SKM-1 (cell line): ENCODE measurements at regions not wholly inside any gene's neighbourhood (a gene's known extent, or its start where the extent isn't known, plus 50 kb on each side); places are given as distances from the start of the nearest gene placed in this dataset.
"Not testable (repeated sequence)": the region's sequence is repeated elsewhere in the genome, so short reads cannot be mapped to it uniquely, and the experiment has no call there.

ENCODE experiments used
- DNase-seq: peaks from one replicate; lab custom pipeline; 2025; ENCODE audit not compliant: unreplicated experiment; lab: John Stamatoyannopoulos, UW

DNA sequence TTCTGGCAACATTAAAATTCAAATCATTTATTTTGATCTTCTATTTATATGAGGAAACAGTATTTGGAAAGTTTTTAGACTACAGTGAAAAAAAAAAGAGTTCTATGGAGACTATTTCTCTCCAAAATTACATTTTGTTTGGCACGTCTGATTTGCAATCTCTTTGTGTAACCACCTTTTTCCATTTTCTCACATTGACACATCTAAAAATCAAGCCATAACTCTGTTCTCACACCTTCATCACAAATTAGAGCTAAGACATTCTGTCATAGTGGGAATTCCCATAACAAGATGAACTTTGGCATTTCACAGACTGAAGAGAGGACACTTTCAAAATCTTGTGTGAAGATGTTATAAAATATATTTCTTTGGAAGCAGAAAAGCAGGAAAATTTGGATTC, 468.9 kb downstream of the GRIA2 start:
- DNase-seq: no peak

DNA sequence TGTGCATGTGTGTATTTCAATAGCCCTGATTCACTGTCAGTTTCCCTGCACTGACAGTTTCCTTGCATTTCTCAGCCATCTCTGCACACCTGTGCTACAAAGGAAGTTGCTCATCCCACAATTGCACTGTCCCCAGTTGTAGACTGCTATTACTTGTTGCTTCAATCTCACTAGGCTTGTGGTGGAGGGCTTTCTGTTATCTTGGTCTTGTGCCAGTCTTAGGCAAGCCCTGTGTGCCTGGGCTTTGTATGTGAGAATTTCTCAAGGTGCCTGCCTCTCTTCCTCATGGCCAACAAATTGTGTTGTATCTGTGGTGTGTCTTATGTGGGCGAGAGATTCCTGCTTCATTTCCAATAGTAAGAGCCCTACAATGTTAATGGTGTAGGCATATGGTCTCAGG, 467.4 kb downstream of the GRIA2 start:
- DNase-seq: no peak

- DNase-seq: not testable (repeated sequence)
Measured at GRCh38 chr4:157679326-157679725, 458.8 kb downstream of the GRIA2 start.

DNA sequence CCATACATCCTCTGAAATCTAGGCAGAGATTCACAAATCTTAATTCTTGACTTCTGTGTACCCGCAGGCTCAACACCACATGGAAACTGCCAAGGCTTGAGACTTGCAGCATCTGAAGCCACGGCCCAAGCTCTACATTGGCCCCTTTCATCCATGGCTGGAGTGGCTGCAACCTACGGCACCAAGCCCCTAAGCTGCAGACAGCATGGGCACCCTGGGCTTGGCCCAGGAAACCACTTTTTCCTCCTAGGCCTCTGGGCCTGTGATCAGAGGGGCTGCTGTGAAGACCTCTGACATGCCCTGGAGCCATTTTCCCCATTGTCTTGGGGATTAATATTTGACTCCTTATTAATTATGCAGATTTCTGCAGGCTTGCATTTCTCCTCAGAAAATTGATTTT, 457.9 kb downstream of the GRIA2 start:
- no peak for DNase-seq

DNA sequence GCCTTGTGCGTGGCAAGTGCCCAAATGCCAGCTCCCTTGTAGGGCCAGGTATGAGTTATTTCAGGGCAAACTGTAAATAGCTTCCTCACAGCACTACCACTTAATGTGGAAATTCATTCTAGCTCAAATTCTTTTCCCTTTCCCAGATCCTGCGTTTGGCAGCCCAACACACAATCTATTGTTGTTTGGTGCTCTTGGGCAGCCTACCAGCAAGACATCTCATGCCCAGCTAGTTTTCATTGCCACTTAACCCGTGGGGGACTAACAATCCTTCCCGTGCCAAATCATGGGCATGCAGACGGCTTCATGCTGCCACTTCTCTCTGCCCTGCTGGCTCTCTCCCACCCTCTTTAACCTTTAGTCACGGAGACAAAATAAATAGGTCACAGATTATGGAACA, 454.2 kb downstream of the GRIA2 start:
- DNase-seq: no peak

DNA sequence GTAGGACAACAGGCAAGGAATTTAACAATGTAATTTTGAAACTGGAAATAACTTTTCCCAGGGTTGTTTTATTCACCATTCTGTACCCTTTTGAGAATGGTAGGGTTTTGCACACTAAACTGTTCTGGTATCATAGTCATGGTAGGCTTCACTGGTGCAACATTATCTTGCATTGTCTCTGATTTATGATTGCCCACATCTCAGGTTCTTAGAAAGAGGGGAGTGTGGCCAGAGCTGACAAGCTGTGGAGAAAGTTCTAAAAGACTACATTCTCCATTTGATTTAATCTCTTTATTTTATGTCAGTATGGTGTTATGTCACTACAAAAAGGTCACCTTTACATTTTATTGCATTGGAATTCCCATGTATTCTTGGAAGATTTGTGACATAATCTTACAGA, 447.3 kb downstream of the GRIA2 start:
- DNase-seq: no peak

DNA sequence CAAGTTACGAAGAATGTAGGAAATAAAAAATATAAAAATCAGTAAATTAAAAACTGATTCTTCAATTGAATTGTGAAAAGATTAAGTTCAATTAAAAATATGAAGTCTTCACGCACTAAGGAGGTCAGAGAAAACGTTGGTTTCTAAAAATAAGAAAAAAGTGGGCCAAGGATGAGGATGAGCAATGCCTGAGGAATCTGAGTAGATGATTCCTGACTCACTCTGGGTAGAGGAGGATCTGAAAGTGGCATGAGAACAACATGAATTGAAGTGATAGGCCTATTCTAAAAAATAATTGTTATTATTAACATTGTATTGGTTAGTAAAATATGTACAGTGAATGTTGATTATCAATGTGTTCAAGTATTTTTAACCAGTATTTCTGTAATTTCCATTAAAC, 444.2 kb downstream of the GRIA2 start:
- no peak for DNase-seq

- no peak for DNase-seq
Measured at GRCh38 chr4:157655096-157655809, 434.7 kb downstream of the GRIA2 start.

GRCh38 chr4:157643257-157643656, 422.7 kb downstream of the GRIA2 start:
- no peak for DNase-seq

- DNase-seq: no peak
Measured at GRCh38 chr4:157634057-157634456, 413.5 kb downstream of the GRIA2 start.

- DNase-seq: no peak
Measured at GRCh38 chr4:157616741-157617472, 396.4 kb downstream of the GRIA2 start.

DNA sequence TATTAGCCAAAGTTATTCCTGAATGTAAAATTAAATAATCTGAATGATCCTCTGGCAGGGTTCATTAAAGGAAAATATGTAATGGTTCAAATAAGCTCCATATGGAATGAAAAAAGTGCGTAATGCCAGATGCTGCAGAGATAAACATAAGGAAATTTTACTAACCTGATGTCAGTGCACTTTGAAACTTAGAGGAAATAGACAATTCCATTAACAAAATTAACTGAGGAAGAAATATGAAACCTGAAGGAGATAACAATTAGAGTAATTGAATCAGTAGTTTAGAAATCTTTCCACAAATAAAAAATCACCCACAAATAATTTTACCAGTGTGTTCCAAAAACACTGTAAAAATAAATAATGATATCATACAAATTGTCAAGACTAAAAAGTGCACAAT, 387.5 kb downstream of the GRIA2 start:
- no peak for DNase-seq

DNA sequence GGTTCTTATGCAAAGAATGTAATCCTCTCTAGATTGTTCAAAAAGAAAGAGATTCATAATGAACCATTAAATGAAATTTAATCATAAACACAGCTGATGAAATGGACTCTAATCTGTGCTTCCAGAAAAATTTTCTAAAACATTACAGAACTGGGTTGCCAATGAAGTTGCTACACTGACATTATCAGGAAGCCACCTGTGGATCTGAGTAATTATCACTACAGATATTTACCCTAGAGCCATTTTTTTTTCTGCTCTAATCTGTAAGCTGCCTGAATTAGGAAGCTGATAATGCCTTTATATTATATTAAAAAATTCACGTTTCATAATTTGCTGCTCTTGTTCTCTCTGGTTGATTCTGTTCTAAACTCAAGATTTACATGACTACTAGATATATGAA, 380.1 kb downstream of the GRIA2 start:
- no peak for DNase-seq

GRCh38 chr4:157591245-157591644, 370.7 kb downstream of the GRIA2 start:
- no peak for DNase-seq

GRCh38 chr4:157590679-157591078, 370.2 kb downstream of the GRIA2 start:
- DNase-seq: no peak

DNA sequence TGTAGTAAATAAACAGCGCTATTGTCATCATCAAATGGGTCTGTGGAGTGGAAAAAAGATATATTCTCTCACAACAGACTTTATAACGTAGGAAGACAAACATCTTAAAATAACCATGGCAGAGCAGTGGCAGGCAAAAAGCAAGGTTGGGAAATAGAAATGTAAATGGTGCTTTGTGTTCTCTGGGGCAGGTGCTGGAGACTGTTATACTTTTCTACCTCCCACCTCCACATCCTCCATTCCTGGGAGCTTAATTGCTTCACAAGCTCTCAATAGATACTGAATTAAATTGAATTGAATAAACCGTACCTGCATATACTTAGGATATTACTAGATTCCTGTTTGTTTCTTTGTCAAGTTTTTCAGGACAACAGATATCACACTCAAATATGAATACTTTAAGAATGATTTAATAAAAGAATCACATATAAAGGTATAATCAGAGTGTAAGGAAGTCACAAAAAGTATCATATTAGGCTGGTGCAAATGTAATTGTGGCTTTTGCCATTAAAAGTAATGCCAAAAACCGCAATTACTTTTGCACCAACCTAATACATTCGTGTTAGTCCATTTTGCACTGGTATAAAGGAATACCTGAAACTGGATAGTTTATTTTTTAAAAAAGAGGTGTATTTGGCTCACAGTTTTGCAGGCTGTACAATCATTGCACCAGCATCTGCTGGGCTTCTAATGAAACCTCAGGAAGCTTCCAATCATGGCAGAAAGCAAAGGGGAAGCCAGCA, 367.3 kb downstream of the GRIA2 start:
- DNase-seq: no peak

DNA sequence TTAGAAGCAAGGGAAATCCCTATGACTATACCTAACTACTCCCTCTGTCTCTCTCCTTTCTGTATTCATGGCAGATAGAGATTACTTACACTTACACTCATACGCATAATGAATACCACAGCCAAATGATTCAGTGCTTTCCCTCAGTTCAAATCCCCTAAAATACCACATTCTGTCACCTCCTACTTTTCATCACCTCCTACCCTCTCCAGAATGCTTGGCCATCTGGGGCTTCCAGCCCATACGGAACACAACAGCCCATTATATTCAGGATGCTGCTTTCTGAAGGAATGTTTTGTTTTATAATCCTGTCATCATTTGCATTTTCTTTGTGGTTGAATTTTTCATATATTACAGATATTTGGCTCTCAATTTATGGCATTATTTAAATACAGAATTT, 361.6 kb downstream of the GRIA2 start:
- DNase-seq: no peak

DNA sequence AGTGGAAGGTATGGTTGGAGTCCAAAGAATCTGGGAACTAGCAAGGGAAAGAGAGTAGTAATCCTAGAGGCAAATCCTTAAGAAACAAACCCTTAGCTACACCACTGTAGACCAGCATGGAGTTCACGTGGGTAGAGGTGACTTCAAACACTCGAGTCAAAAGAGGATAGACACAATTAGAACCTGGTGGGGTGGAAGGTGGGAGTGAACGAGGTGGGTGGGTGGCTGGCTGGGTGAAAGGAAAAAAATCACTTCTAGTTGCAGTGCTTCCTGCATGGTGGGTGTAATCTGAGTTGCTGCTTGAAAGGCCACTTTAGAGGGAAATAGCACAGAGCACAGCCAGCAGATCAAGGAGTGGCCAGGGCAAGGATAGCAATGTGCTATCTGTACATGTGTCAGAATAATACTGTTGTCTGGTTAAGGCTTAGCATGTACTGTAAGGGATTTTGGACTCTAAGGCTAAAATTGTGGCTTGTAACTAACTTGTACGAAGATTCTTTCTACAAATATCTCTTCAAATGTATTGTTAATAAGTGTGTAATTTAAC, 356.2 kb downstream of the GRIA2 start:
- DNase-seq: no peak

DNA sequence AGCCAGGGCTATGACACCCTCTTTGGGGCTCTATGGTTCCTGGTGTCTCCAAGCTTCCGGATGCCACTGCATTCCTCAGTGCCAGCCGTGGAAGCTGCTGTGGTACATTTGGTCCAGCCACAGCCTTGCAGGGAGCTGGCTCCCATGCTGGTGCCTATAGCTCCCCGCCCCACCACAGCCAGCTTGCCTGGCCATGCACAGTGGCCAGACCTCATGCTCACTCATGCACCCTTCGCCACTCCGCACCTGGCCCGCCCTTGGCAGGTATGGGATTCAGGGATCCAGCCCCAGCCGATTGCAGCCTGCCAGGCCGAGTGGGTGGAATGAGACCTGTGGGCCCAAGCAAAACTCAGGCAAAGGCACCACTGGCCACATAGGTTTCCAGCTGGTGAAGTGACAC, 354.8 kb downstream of the GRIA2 start:
- DNase-seq: no peak

DNA sequence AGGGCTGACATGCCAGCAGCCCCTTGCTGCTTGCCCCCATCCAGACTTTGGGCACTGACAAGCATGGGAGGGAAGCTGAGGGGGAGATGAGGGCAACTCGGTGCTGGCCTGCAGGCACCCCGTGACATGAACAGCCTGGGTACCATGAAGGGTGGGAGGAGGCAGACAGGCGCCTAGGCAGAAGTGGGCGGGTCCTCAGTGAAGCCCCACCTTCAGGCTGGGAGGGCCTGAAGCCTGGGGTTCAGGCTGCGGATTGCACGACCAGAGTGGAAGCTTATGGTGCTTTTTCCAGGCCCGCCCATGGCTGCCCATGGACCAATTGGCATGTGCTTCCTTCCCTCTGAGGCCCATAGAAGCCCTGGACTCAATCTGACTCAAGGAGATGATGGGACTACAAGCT, 354.1 kb downstream of the GRIA2 start:
- DNase-seq: no peak

DNA sequence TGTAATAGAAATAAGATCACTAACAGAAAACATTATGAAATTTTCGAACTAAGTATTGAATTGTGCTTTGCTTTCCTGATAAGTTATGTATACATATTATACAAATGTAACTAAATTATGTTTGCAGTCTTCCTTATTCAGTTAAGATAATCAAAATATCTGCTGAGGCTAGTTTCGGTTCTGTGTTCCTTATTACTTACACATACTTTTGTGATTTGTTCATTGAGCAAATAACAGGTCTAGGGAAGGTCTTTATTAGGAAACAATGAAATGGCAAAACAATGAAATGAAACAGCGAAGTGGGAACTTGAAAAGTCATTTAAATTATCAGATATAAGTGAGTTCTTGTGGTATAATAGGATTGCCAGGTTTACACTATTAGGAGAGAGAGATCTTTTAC, 352.4 kb downstream of the GRIA2 start:
- DNase-seq: no peak

GRCh38 chr4:157572284-157572683, 351.8 kb downstream of the GRIA2 start:
- DNase-seq: no peak
